Astrocyte of the cerebellum (primary cell): ENCODE measurements at regions not wholly inside any gene's neighbourhood (a gene's known extent, or its start where the extent isn't known, plus 50 kb on each side); places are given as distances from the start of the nearest gene placed in this dataset.

Experiments used
- DNase-seq: peaks from one replicate; pipeline ENCODE4 v3.0.0-alpha.2; 2011; ENCODE audit warnings: low read depth
- H3K4me3 ChIP-seq: 2 replicates; pipeline ENCODE4 v1.5.1; 2011; ENCODE audit warnings: mild to moderate bottlenecking, low read depth, low read length, moderate library complexity
- in situ Hi-C: cut with HindIII; loops from 2 replicates; pipeline ENCODE4 v1.10.0; 2017; ENCODE audit warnings: low sequenced_read_pairs
- TF ChIP-seq, protein P1 (sequence below): IDR thresholded peaks from 2 replicates; pipeline ENCODE4 v1.5.1; 2012; ENCODE audit warnings: low read length, low read depth, moderate library complexity, mild to moderate bottlenecking; ENCODE audit errors: missing control alignments

DNA sequence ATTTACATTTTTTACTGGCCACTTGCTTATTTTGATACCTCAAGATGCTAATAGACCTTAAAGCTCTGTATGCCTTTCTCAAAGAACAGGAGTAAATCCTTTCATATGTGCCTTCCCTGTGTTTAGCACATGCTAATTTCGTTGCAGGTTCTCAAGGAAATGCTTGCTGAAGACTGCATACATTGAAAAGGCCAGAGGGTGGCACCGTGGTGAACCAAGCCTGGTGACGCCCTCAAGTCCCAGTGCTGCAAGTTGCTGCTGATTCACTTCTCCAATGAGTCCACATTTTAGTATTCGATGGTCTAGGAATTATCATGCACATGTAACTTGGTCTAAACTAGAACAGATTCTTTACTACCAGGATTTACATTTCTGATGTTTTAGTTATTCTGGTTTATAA is 94.1 kb downstream of the CLDN17 start:
- no peak overlapping the region for H3K4me3 ChIP-seq
- TF ChIP-seq, protein P1, sequence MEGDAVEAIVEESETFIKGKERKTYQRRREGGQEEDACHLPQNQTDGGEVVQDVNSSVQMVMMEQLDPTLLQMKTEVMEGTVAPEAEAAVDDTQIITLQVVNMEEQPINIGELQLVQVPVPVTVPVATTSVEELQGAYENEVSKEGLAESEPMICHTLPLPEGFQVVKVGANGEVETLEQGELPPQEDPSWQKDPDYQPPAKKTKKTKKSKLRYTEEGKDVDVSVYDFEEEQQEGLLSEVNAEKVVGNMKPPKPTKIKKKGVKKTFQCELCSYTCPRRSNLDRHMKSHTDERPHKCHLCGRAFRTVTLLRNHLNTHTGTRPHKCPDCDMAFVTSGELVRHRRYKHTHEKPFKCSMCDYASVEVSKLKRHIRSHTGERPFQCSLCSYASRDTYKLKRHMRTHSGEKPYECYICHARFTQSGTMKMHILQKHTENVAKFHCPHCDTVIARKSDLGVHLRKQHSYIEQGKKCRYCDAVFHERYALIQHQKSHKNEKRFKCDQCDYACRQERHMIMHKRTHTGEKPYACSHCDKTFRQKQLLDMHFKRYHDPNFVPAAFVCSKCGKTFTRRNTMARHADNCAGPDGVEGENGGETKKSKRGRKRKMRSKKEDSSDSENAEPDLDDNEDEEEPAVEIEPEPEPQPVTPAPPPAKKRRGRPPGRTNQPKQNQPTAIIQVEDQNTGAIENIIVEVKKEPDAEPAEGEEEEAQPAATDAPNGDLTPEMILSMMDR, result peak; percentile 18
- in situ Hi-C loops, result no loop called here
- DNase-seq, result peak; percentile 4

DNA sequence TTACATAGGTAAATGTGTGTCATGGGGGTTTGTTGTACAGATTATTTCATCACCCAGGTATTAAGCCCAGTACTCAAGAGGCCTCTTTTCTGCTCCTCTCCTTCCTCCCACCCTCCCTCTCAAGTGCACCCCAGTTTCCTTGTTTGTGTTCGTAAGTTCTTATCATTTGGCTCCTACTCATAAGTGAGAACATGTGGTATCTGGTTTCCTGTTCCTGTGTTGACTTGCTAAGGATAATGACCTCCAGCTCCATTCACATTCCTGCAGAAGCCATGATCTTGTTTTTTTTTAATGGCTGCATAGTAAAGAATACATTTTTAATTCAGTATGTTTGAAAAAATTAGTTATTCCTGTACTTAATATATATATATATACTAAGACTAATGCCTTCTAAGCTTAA is 107.7 kb downstream of the CLDN17 start:
- no peak for DNase-seq
- TF ChIP-seq, protein P1, result no peak
- in situ Hi-C loops, result no loop called here
- H3K4me3 ChIP-seq, result no peak overlapping the region

DNA sequence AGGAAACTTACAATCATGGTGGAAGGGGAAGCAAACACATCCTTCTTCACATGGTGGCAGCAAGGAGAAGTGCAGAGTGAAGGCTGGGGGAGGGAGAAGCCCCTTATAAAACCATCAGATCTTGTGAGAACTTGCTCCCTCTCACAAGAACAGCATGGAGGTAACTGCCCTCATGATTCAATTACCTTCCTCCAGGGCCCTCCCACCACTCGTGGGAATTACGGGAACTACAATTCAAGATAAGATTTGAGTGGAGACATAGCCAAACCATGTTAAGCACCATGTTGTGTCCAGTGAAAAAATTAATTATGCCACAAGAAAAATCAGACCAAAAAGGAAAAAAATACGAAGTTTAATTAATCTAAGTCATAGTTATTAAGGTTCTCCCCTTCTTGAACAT is 109.5 kb downstream of the CLDN17 start:
- DNase-seq, result no peak
- TF ChIP-seq, protein P1, result no peak
- in situ Hi-C loops, result no loop called here
- no peak overlapping the region for H3K4me3 ChIP-seq

DNA sequence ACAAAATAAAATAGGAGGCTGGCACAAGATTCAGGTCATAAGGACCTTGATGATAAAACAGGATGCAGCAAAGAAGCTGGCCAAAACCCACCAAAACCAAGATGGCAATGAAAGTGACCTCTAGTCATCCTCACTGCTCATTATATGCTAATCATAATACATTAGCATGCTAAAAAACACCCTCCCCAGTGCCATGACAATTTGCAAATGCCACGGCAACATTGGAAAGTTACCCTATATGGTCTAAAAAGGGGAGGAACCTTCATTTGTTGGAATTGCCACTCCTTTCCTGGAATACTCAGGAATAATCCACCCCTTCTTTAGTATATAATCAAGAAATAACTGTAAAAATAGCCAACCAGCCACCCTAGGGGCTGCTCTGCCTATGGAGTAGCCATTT is 108.8 kb upstream of the GRIK1 start:
- in situ Hi-C loops, result no loop called here
- no peak overlapping the region for H3K4me3 ChIP-seq
- TF ChIP-seq, protein P1, result no peak
- no peak for DNase-seq

DNA sequence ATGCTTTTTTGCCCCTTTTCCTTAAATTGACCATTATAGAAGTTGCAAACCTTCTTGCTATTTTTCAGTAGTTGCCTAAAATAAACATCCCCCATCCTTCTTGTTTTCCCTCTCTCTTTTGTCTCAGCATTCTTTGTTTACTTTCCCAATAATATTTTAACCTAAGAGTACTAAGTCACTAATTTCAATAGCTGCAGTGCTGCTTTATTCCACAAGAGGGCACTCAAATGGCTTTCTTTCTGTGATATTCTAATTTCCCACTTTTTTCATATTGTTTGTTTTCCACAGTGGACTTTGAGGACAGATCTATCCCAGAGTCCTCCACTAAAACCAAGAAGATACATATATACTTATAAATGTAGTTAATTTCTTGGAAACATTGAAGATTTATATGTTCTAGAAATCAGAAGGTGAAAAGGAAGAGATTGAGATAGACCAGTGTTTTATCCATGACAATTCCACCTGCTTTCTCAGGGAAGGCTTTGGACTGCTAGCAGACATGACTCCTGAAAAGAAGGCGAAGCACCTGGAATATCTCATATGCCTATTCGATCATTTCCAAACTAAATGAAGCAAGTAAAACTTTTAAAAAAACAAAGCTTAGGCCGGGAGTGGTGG is 104.8 kb upstream of the GRIK1 start:
- TF ChIP-seq, protein P1, result peak; percentile 80
- in situ Hi-C loops, result no loop called here
- DNase-seq, result peak; percentile 8
- no peak overlapping the region for H3K4me3 ChIP-seq

DNA sequence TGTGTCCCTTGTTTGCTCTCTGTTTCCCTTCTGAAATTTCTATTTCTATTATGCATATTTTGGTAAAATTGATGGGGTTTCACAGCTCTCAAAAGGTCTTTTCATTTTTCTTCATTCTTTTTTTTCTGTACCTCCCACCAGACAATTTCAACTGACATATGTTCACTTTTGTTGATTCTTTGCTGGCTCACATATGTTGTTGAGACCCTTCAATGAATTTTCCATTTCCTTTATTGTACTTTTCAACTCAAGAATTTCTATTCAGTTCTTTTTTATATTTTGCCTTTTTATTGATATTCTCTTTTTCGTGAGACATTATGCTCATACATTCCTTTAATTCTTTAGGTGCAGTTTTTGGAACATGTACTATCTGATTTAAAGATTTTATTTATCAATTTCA is 102.6 kb upstream of the GRIK1 start:
- in situ Hi-C loops, result no loop called here
- no peak for DNase-seq
- no peak overlapping the region for H3K4me3 ChIP-seq
- TF ChIP-seq, protein P1, result no peak
